BJ (cell line): ENCODE measurements at regions not wholly inside any gene's neighbourhood (a gene's known extent, or its start where the extent isn't known, plus 50 kb on each side); places are given as distances from the start of the nearest gene placed in this dataset.

Experiments used
- CTCF ChIA-PET: fragments of 350-600 bp; formaldehyde crosslinking; extraction: SDS; loops from one replicate; lab custom pipeline; 2021; ENCODE audit warnings: antibody characterized with exemption, inconsistent platforms; lab: Yijun Ruan, JAX
- POLR2A ChIA-PET: fragments of 300-600 bp; sonication (Branson Sonifier 250); formaldehyde crosslinking; extraction: SDS; loops from one replicate; lab custom pipeline; 2021; ENCODE audit warnings: antibody characterized with exemption; lab: Charles Lee
- DNase-seq: peaks from one replicate; pipeline ENCODE4 v3.0.0-alpha.2; 2011; ENCODE audit warnings: low read depth
- H3K27me3 ChIP-seq: 2 replicates; pipeline ENCODE4 v1.6.0; 2011; ENCODE audit warnings: low read length; ENCODE audit not compliant: control insufficient read depth, insufficient read depth
- H3K36me3 ChIP-seq: 2 replicates; pipeline ENCODE4 v1.5.1; 2011; ENCODE audit warnings: low read length; ENCODE audit not compliant: control insufficient read depth, insufficient read depth
- H3K4me3 ChIP-seq: 2 replicates; pipeline ENCODE4 v1.5.1; 2011; ENCODE audit warnings: low read depth, mild to moderate bottlenecking, control low read depth, low read length
- CTCF ChIP-seq: IDR thresholded peaks from 2 replicates; pipeline ENCODE4 v1.5.1; 2011; ENCODE audit warnings: low read depth, mild to moderate bottlenecking, control low read depth, inconsistent platforms, low read length, moderate library complexity; ENCODE audit not compliant: insufficient read depth

GRCh38 chr14:65997347-65997746, 488.8 kb upstream of the CCDC196 start:
- H3K36me3 ChIP-seq, result no peaks in the 10 kb centered on the region
- no peak for TF ChIP-seq CTCF
- no peak for DNase-seq
- H3K27me3 ChIP-seq, result no peaks in the 10 kb centered on the region
- ChIA-PET CTCF (interaction anchor here (0.6 kb wide), 1 partner anchor 834 kb away, joined by 3 read pairs; no protein-coding TSS in a partner anchor), POLR2A (no interaction called here)
- no peak overlapping the region for H3K4me3 ChIP-seq

- TF ChIP-seq CTCF, result no peak
- POLR2A ChIA-PET, result no interaction called here
- Histone ChIP-seq H3K36me3 (no peaks in the 10 kb centered on the region), H3K4me3 (no peak overlapping the region), H3K27me3 (no peaks in the 10 kb centered on the region)
- no peak for DNase-seq
- CTCF ChIA-PET, result interaction anchor here (0.8 kb wide), 1 partner anchor 8 kb away, joined by 3 read pairs; no protein-coding TSS in a partner anchor
Observed at GRCh38 chr14:65999865-66000264, 486.3 kb upstream of the CCDC196 start.

- ChIA-PET CTCF (no interaction called here), POLR2A (no interaction called here)
- DNase-seq, result no peak
- Histone ChIP-seq H3K36me3 (no peaks in the 10 kb centered on the region), H3K27me3 (no peaks in the 10 kb centered on the region), H3K4me3 (no peak overlapping the region)
- TF ChIP-seq CTCF, result no peak
Observed at GRCh38 chr14:66000766-66001165, 485.4 kb upstream of the CCDC196 start.

GRCh38 chr14:66001356-66001755, 484.8 kb upstream of the CCDC196 start:
- POLR2A ChIA-PET, result no interaction called here

GRCh38 chr14:66003082-66003730, 483.0 kb upstream of the CCDC196 start:
- DNase-seq, result no peak
- H3K36me3 ChIP-seq, result no peaks in the 10 kb centered on the region
- CTCF ChIA-PET, result no interaction called here
- no peaks in the 10 kb centered on the region for H3K27me3 ChIP-seq
- no peak overlapping the region for H3K4me3 ChIP-seq
- POLR2A ChIA-PET, result no interaction called here
- no peak for TF ChIP-seq CTCF

More at GRCh38 chr14:66001356-66001755, 484.8 kb upstream of the CCDC196 start:
- Histone ChIP-seq H3K4me3 (no peak overlapping the region), H3K27me3 (no peaks in the 10 kb centered on the region), H3K36me3 (no peaks in the 10 kb centered on the region)
- CTCF ChIA-PET, result no interaction called here
- DNase-seq, result no peak
- TF ChIP-seq CTCF, result no peak
